ENCODE measurements at regions not wholly inside any gene's neighbourhood (a gene's known extent, or its start where the extent isn't known, plus 50 kb on each side); places are given as distances from the start of the nearest gene placed in this dataset.

GRCh38 chr2:5923957-5924945 lies 232.1 kb downstream of the SOX11 start:
- TF ChIP-seq CTCF (IDR thresholded peaks at IDR 0.05; ENCODE audit: poor library complexity) (no peak), EZH2phosphoT487 (IDR thresholded peaks at IDR 0.05; ENCODE audit: low read depth, severe bottlenecking, unreplicated experiment) (no peak)

Data from hepatocyte (in vitro differentiated cells).